Activated CD4-positive, alpha-beta T cell treated with anti-CD3 and anti-CD28 coated beads for 36 hours (primary cell): ENCODE measurements at regions not wholly inside any gene's neighbourhood (a gene's known extent, or its start where the extent isn't known, plus 50 kb on each side); places are given as distances from the start of the nearest gene placed in this dataset.
"Not testable (repeated sequence)": the region's sequence is repeated elsewhere in the genome, so short reads cannot be mapped to it uniquely, and the experiment has no call there.

Experiments
- ATAC-seq: fragments of 200-7000 bp; cut with Tn5 transposase; one replicate; pipeline ENCODE4 v1.10.0; 2021; ENCODE audit warnings: mild to moderate bottlenecking, moderate library complexity
- CTCF ChIA-PET: fragments of 350-600 bp; sonication (Branson Sonifier 250); formaldehyde crosslinking; loops from one replicate; lab custom pipeline; 2021; ENCODE audit warnings: antibody characterized with exemption; lab: Charles Lee
- POLR2A ChIA-PET: fragments of 350-600 bp; sonication (Branson Sonifier 250); formaldehyde crosslinking; loops from one replicate; lab custom pipeline; 2021; ENCODE audit warnings: antibody characterized with exemption, inconsistent platforms; lab: Charles Lee
- DNase-seq: peaks from one replicate; pipeline ENCODE4 v3.0.0-alpha.2; 2020
- H3K27ac Mint-ChIP-seq: one replicate; pipeline ENCODE4 v1.8.0; 2021; ENCODE audit warnings: mixed read lengths
- H3K27me3 Mint-ChIP-seq: one replicate; pipeline ENCODE4 v1.8.0; 2021; ENCODE audit warnings: mixed read lengths
- H3K36me3 Mint-ChIP-seq: one replicate; pipeline ENCODE4 v1.8.0; 2021; ENCODE audit warnings: low read depth, mixed read lengths
- H3K4me1 Mint-ChIP-seq: one replicate; pipeline ENCODE4 v1.8.0; 2021; ENCODE audit warnings: mixed read lengths
- H3K4me3 Mint-ChIP-seq: one replicate; pipeline ENCODE4 v1.8.0; 2021; ENCODE audit warnings: mild to moderate bottlenecking, moderate library complexity, mixed read lengths
- H3K9me3 Mint-ChIP-seq: one replicate; pipeline ENCODE4 v1.8.0; 2021; ENCODE audit warnings: low read depth, mixed read lengths
- intact Hi-C, 2 experiments: fragments of 100-400 bp; cut with DNase I in 1 of 2; cut with micrococcal nuclease in 1 of 2; formaldehyde crosslinking; loops; one replicate each; pipeline versions ENCODE4 v1.14.2 to v1.15.1; 2022 to 2024; cut with DNase I, micrococcal nuclease

DNA sequence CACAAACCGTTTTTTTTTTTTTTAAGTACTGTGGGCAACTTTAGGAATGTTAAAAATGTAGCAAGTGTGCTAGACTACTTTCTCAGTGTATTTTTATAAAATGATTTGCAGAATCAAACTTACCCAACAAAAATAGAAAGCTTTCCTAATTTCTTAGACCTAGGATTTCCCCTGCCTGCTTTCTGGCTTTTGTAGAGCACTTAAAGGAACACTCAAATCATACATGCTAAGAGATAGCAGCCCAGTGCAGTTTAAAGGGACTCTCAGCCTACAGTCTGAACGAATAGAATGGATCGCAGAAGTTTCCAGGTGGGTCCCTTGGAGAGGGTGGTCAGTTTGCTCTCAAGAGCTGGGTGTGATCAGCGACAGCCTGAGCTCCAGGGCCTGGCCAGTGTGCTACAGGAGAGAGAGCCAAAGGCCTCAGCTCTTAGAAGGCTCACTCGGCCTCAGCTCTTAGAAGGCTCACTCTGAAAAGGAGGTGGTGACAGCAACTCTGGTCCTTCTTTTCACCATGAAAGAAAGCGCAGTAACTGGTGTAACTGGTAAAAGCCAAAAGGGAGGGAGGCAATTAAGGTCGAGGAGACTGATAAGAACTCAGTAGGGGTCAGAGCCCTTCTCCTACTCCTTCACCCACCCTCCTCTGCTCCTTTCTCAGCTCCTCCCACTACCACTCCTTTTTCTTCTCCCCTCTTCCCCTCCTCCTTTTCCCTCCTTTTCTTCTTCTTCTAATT, 142.4 kb downstream of the ZFP64 start:
- ATAC-seq = no peak
- no peak overlapping the region for H3K4me3 Mint-ChIP-seq
- no peaks in the 10 kb centered on the region for H3K27me3 Mint-ChIP-seq
- peaks cover 26% of the 10 kb centered on the region for H3K4me1 Mint-ChIP-seq
- H3K27ac Mint-ChIP-seq = no peak overlapping the region
- intact Hi-C loops = no loop called here
- CTCF ChIA-PET = interaction anchor here (0.7 to 1.0 kb wide), 2 partner anchors 269 to 1482 kb away, joined by 3 to 4 read pairs; no protein-coding TSS in a partner anchor
- no peaks in the 10 kb centered on the region for H3K9me3 Mint-ChIP-seq
- POLR2A ChIA-PET = interaction anchor here (0.7 kb wide), 1 partner anchor 748 kb away, joined by 8 read pairs; no protein-coding TSS in a partner anchor
- H3K36me3 Mint-ChIP-seq = no peaks in the 10 kb centered on the region
- no peak for DNase-seq

DNA sequence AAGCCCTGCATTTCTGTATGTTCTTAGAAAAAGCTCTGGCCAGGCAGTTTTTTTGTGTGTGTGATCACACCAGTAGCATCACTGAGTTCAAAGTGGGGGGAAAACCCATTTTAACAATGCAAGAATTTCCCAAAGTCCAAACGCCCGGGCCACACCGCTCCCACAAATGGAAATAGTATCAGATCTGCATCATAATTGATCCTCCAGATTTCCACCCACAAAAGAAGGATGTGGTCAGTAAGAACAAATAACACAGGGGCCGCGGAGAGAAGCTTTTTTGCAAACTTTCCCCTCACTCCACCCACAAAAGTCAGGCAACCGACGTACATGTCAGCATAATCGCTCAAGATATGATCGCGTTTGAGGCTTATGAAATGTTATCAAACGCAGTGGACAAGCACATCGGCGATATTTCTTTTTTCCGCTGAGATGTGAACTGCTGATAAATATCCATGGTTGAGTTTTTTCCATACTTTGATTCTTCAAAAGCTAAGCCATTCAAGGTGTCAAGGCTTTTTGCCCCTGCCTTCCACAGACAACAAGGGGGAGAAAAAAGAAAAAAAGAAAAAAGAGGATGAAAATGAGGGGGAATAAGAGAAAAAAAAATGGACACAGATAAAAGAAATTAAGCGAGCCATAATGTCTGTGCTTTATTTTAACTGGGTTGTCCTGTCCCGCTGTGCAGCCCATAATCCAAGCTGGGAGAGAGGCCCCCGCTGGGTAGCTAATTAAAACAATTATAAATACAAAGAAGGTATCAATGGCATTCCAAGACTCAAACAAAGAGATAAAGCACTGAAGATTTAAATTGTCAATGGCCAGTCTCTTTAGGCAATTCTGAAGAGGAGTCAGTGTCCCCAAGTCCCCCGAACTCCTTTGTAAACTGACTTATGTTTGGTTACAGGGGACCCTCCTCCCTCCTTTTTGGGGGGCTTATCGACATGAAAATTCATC, 143.5 kb downstream of the ZFP64 start:
- ChIA-PET POLR2A (interaction anchor here (0.6 kb wide), 1 partner anchor 73 kb away, joined by 9 read pairs; no protein-coding TSS in a partner anchor), CTCF (interaction anchor here (0.6 to 1.1 kb wide), 2 partner anchors 117 to 124 kb away, joined by 3 read pairs; no protein-coding TSS in a partner anchor)
- DNase-seq (peak; percentile 48), ATAC-seq (peak; percentile 77)
- Mint-ChIP-seq H3K36me3 (no peaks in the 10 kb centered on the region), H3K4me1 (peaks cover 26% of the 10 kb centered on the region), H3K9me3 (no peaks in the 10 kb centered on the region), H3K27ac (no peak overlapping the region), H3K27me3 (no peaks in the 10 kb centered on the region), H3K4me3 (no peak overlapping the region)
- intact Hi-C loops = no loop called here

DNA sequence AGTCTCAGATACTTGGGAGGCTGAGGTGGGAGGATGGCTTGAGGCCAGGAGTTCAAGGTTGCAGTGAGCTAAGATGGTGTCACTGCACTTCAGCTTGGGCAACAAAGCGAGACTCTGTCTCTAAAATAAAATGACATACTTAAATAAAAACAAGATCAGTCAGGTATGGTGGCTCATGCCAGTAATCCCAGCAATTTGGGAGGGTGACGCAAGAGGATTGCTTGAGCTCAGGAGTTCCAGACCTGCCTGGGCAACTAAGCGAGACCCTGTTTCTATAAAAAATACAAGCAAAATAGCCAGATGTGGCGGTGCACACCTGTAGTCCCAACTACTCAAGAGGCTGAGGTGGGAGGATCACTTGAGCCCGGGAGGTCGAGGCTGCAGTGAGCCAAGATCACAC, 149.6 kb downstream of the ZFP64 start:
- DNase-seq (no peak), ATAC-seq (no peak)
- POLR2A ChIA-PET = no interaction called here
- CTCF ChIA-PET = no interaction called here
- Mint-ChIP-seq H3K27ac (no peak overlapping the region), H3K4me3 (no peak overlapping the region), H3K27me3 (no peaks in the 10 kb centered on the region), H3K9me3 (no peaks in the 10 kb centered on the region), H3K36me3 (no peaks in the 10 kb centered on the region), H3K4me1 (peaks cover 2% of the 10 kb centered on the region)
- intact Hi-C loops = no loop called here

DNA sequence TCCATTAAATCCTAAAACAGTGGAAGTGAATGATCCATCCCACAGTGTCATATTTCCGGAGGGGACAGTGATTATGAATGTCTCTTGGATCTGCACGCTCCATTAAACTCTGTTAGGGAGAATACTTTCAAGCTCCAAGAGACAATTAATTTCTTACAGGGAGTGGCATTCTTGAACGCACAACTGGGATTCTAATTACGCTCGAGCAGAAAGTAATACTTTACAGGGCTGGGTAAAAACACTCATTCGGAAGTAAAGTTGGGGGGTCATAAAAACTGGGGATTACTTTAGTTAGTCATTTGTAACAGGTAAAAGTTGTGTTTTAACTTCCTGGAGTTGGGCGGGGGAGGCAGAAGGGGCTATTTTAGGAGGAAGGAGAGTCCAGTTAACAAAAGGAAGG, 151.8 kb downstream of the ZFP64 start:
- Mint-ChIP-seq H3K36me3 (no peaks in the 10 kb centered on the region), H3K9me3 (no peaks in the 10 kb centered on the region), H3K4me1 (no peaks in the 10 kb centered on the region), H3K27me3 (no peaks in the 10 kb centered on the region), H3K4me3 (no peak overlapping the region), H3K27ac (no peak overlapping the region)
- POLR2A ChIA-PET = no interaction called here
- no peak for ATAC-seq
- CTCF ChIA-PET = no interaction called here
- intact Hi-C loops = no loop called here
- no peak for DNase-seq

DNA sequence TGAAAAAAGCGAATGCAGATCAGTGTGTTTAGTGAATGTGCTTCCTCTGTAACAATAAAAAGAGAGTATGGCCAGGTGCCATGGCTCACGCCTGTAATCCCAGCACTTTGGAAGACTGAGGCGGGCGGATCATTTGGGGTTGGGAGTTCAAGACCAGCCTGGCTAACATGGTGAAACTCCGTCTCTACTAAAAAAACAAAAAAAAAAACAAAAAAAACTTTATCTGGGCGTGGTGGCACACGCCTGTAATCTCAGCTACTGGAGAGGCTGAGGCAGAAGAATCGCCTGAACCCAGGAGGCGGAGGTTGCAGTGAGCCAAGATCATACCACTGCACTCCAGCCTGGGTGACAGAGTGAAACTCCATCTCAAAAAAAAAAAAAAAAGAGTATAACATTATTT, 152.9 kb downstream of the ZFP64 start:
- DNase-seq, H3K36me3 Mint-ChIP-seq, H3K4me3 Mint-ChIP-seq, intact Hi-C loops, H3K27me3 Mint-ChIP-seq, ATAC-seq, POLR2A ChIA-PET, H3K9me3 Mint-ChIP-seq, CTCF ChIA-PET, H3K27ac Mint-ChIP-seq, H3K4me1 Mint-ChIP-seq: not testable (repeated sequence)

DNA sequence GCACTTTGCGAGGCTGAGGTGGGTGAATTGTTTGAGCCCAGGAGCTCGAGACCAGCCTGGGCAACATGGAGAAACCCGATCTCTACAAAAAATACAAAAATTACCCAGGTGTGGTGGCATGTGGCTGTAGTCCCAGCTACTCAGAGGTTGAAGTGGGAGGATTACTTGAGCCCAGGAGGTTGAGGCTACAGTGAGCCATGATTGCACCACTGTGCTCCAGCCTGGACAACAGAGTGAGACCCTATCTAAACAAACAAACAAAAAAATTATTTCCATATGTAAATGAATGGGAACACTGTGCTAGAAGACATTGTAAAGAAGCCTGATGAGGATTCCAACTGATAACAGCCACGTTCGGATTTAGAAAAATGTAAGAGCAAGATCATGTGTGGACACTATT, 154.2 kb downstream of the ZFP64 start:
- intact Hi-C loops = no loop called here
- Mint-ChIP-seq H3K27ac (no peak overlapping the region), H3K36me3 (no peaks in the 10 kb centered on the region), H3K4me3 (no peak overlapping the region), H3K4me1 (no peaks in the 10 kb centered on the region), H3K27me3 (no peaks in the 10 kb centered on the region), H3K9me3 (no peaks in the 10 kb centered on the region)
- DNase-seq = no peak
- POLR2A ChIA-PET = no interaction called here
- no peak for ATAC-seq
- CTCF ChIA-PET = interaction anchor here (0.7 kb wide), 1 partner anchor 114 kb away, joined by 3 read pairs; no protein-coding TSS in a partner anchor

DNA sequence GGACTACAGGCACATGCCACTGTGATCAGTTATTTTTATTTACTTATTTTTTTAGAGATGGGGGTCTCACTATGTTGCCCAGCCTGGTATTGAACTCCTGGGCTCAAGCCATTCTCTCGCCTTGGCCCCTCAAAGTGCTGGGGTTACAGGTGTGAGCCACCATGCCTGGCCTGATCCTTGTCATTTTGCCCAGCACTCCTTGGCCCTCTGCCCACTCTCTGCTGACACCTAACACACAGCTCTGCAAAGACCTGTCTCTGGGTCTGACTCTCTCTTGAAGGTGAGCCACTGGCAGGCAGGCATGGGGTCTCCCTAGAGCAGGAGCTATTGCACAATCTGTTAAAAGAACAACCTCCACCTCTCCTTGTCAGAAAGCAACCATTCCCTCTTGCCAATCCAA, 155.6 kb downstream of the ZFP64 start:
- H3K27me3 Mint-ChIP-seq = no peaks in the 10 kb centered on the region
- ChIA-PET POLR2A (no interaction called here), CTCF (interaction anchor here (0.9 to 1.0 kb wide), 2 partner anchors 26 to 237 kb away, joined by 3 to 4 read pairs; no protein-coding TSS in a partner anchor)
- H3K9me3 Mint-ChIP-seq = no peaks in the 10 kb centered on the region
- H3K4me3 Mint-ChIP-seq = no peak overlapping the region
- H3K36me3 Mint-ChIP-seq = no peaks in the 10 kb centered on the region
- peaks cover 11% of the 10 kb centered on the region for H3K4me1 Mint-ChIP-seq
- intact Hi-C loops = no loop called here
- no peak for ATAC-seq
- no peak for DNase-seq
- no peak overlapping the region for H3K27ac Mint-ChIP-seq

DNA sequence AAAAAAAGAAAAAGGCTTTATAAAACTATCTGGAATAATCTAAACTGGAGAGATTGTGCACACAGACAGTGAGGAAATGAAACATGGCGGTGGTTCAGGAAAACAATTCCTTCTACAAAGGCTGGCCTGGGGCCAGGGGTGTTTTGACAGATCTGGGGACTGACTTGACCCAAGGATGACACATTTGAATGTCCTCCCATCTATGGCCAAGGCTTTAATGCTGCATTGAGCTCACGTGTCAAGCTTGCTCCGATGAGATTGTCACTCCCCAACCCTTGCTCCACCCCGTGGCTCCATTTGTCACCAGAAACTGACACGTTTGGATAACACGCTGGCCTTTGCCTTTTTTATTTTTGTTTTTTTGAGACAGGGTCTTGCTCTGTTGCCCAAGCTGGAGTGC, 156.1 kb downstream of the ZFP64 start:
- H3K4me3 Mint-ChIP-seq = no peak overlapping the region
- no peaks in the 10 kb centered on the region for H3K27me3 Mint-ChIP-seq
- intact Hi-C loops = no loop called here
- H3K4me1 Mint-ChIP-seq = peaks cover 15% of the 10 kb centered on the region
- no peak overlapping the region for H3K27ac Mint-ChIP-seq
- H3K9me3 Mint-ChIP-seq = no peaks in the 10 kb centered on the region
- CTCF ChIA-PET = interaction anchor here (0.9 to 1.0 kb wide), 2 partner anchors 25 to 236 kb away, joined by 3 to 4 read pairs; no protein-coding TSS in a partner anchor
- H3K36me3 Mint-ChIP-seq = no peaks in the 10 kb centered on the region
- POLR2A ChIA-PET = no interaction called here
- no peak for ATAC-seq
- DNase-seq = no peak

DNA sequence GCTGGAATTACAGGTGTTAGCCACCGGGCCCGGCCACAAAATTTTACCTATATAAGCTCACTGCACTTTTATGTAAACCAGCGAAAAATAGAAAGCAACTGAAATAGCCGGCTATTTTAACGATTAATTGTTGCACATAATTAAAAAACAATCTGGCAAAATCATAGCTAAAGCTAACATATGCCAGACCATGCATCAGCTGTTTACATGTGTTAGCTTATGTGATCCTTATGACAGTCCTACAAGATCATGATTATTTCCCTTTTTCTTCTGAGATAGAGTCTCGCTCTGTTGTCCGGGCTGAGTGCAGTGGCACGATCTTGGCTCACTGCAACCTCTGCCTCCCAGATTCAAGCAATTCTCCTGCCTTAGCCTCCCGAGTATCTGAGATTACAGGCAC, 157.0 kb downstream of the ZFP64 start:
- H3K4me1 Mint-ChIP-seq = peaks cover 15% of the 10 kb centered on the region
- no peaks in the 10 kb centered on the region for H3K27me3 Mint-ChIP-seq
- intact Hi-C loops = no loop called here
- POLR2A ChIA-PET = no interaction called here
- DNase-seq = no peak
- H3K27ac Mint-ChIP-seq = no peak overlapping the region
- no peaks in the 10 kb centered on the region for H3K9me3 Mint-ChIP-seq
- no peaks in the 10 kb centered on the region for H3K36me3 Mint-ChIP-seq
- H3K4me3 Mint-ChIP-seq = no peak overlapping the region
- CTCF ChIA-PET = no interaction called here
- no peak for ATAC-seq

DNA sequence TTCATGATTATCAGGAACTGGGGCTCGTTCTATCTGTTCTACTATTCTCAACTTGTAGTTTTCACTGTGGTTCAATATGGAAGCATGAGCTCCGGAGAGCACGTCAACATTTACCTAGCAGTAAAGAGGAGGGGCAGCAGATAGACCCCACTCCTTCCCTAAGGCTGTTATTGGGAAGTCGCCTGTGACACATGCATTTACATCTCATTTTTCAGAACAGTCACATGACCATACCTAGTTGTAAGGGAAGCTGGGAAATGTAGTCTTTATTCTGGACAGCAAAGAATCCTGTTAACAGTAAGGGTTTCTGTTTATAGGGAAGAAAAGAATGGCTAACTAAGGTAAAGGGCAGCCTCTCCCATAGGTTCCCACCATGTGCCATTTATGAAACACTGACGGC, 158.3 kb downstream of the ZFP64 start:
- ChIA-PET CTCF (no interaction called here), POLR2A (no interaction called here)
- no peaks in the 10 kb centered on the region for H3K9me3 Mint-ChIP-seq
- intact Hi-C loops = no loop called here
- H3K36me3 Mint-ChIP-seq = no peaks in the 10 kb centered on the region
- peaks cover 15% of the 10 kb centered on the region for H3K4me1 Mint-ChIP-seq
- H3K4me3 Mint-ChIP-seq = no peak overlapping the region
- H3K27ac Mint-ChIP-seq = no peak overlapping the region
- DNase-seq (no peak), ATAC-seq (no peak)
- H3K27me3 Mint-ChIP-seq = no peaks in the 10 kb centered on the region

DNA sequence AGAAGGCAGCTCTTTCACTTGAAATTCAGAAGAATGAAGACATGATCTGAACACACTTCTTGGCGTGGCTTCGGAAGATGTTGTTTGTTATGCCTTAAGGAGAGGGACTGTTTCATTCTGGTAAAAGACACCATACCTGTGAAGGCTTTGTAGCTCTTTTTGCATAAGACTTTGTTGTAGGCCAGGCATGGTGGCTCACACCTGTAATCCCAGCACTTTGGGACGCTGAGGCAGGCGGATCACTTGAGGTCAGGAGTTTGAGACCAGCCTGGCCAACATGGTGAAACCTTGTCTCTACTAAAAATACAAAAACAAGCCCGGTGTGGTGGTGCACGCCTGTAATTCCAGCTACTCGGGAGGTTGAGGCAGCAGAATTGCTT, 159.3 kb downstream of the ZFP64 start:
- CTCF ChIA-PET = interaction anchor here (0.6 kb wide), 1 partner anchor 374 kb away, joined by 4 read pairs; no protein-coding TSS in a partner anchor
- peaks cover 15% of the 10 kb centered on the region for H3K4me1 Mint-ChIP-seq
- H3K27ac Mint-ChIP-seq, DNase-seq, H3K36me3 Mint-ChIP-seq, H3K9me3 Mint-ChIP-seq, H3K4me3 Mint-ChIP-seq, ATAC-seq, POLR2A ChIA-PET, intact Hi-C loops, H3K27me3 Mint-ChIP-seq: not testable (repeated sequence)
